Activated CD4-positive, alpha-beta memory T cell treated with anti-CD3 and anti-CD28 coated beads for 36 hours (primary cell): ENCODE measurements at regions not wholly inside any gene's neighbourhood (a gene's known extent, or its start where the extent isn't known, plus 50 kb on each side); places are given as distances from the start of the nearest gene placed in this dataset.
"Not testable (repeated sequence)": the region's sequence is repeated elsewhere in the genome, so short reads cannot be mapped to it uniquely, and the experiment has no call there.

Experiments used
- CTCF ChIA-PET: fragments of 350-600 bp; sonication (Branson Sonifier 250); formaldehyde crosslinking; loops from one replicate; lab custom pipeline; 2021; ENCODE audit warnings: antibody characterized with exemption, inconsistent platforms; lab: Charles Lee
- POLR2A ChIA-PET: fragments of 350-600 bp; sonication (Branson Sonifier 250); formaldehyde crosslinking; loops from one replicate; lab custom pipeline; 2021; ENCODE audit warnings: antibody characterized with exemption; lab: Charles Lee
- DNase-seq: peaks from one replicate; pipeline ENCODE4 v3.0.0-alpha.2; 2020
- H3K27ac Mint-ChIP-seq: one replicate; pipeline ENCODE4 v1.8.0; 2021; ENCODE audit warnings: mixed read lengths
- H3K27me3 Mint-ChIP-seq: one replicate; pipeline ENCODE4 v1.8.0; 2021; ENCODE audit warnings: mixed read lengths
- H3K36me3 Mint-ChIP-seq: one replicate; pipeline ENCODE4 v1.8.0; 2021; ENCODE audit warnings: mixed read lengths
- H3K4me1 Mint-ChIP-seq: one replicate; pipeline ENCODE4 v1.8.0; 2021; ENCODE audit warnings: low read depth, mixed read lengths
- H3K4me3 Mint-ChIP-seq: one replicate; pipeline ENCODE4 v1.8.0; 2021; ENCODE audit warnings: mild to moderate bottlenecking, mixed read lengths
- H3K9me3 Mint-ChIP-seq: one replicate; pipeline ENCODE4 v1.8.0; 2021; ENCODE audit warnings: mixed read lengths
- intact Hi-C: fragments of 100-400 bp; cut with micrococcal nuclease; formaldehyde crosslinking; loops from one replicate; pipeline ENCODE4 v1.15.1; 2023

DNA sequence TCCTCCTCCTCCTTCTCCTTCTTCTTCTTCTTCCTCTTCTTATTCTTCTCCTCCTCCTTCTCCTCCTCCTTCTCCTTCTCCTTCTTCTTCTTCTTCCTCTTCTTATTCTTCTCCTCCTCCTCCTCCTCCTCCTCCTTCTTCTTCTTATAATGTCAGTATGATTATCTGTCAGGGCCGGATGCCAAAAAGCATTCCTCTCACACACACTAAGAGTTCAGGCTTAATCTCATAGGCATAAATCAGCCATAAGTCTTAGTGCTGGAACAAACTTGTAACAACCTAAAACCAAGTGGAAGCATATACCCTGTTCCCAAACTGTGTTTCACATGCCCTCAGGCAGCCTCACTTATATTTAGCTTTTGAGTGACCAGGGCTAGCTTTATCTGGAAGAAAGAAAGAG lies 240.3 kb downstream of the LMX1A start:
- Mint-ChIP-seq H3K36me3 (no peaks in the 10 kb centered on the region), H3K9me3 (no peaks in the 10 kb centered on the region), H3K27ac (no peak overlapping the region), H3K4me1 (no peaks in the 10 kb centered on the region), H3K27me3 (peaks cover 33% of the 10 kb centered on the region), H3K4me3 (no peak overlapping the region)
- ChIA-PET POLR2A (no interaction called here), CTCF (no interaction called here)
- intact Hi-C loops, result no loop called here
- no peak for DNase-seq

DNA sequence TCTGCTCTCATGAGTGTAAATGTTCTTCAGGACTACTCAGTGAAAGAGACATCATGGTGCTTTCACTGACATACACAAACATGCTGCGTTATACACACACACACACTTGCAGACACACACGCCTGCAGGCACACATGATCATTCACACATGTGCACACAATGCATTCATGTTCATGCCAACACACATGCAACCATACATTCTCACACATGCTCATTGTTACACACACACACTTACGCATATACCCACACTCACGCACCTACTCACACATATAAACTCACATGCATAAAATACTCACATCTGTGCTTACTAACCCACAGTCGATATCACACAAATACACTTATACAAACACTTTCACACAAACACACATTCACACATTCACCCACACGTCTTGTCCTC lies 241.6 kb downstream of the LMX1A start:
- Mint-ChIP-seq H3K9me3 (no peaks in the 10 kb centered on the region), H3K27me3 (peaks cover 26% of the 10 kb centered on the region), H3K4me1 (no peaks in the 10 kb centered on the region), H3K4me3 (no peak overlapping the region), H3K36me3 (no peaks in the 10 kb centered on the region), H3K27ac (no peak overlapping the region)
- DNase-seq, result no peak
- ChIA-PET POLR2A (no interaction called here), CTCF (interaction anchor here (0.9 to 1.4 kb wide), 5 partner anchors 16 to 27 kb away, joined by 3 to 6 read pairs (median 4); no protein-coding TSS in a partner anchor)
- intact Hi-C loops, result no loop called here

DNA sequence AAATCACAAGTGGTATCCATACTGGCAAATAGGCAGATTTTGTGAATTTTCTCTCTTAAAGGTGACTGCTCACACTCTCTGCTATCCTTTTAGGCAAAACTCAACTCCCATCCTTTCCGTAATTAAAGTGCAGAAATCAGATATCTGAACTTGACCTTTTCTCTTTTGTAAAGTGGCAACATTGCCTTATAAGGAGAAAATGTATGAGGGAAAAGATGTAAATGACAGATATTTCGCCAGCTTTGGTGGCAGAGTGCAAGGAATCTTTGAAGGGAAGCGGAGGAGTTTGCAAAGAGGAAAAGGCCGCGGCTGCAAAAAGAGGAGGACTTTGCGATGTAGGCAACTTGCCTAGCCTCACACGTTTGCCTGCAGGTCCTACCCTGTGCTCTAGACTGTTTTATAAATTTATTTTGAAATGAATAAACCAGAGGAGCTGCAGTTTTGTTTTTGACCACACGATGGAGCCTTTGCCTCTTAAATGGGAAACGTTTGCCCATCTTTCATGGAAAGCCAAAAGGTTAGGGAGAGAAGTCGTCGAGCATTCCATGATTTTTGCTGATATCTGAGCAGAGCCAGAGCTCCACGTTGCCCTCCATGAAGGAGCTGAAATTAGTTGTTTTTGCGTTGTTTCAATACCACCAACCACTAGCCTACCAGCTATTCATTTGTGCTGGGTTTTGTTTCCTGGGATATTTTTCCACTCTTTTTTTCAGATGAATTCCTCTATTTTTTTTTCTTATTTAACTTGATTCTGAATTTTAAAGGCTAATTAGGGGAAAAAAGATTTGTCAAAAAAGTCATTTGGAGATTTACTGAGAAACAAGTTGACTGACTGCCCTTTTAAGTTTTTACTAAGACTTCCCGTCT lies 242.3 kb downstream of the LMX1A start:
- POLR2A ChIA-PET, result no interaction called here
- CTCF ChIA-PET, result interaction anchor here (0.8 to 1.6 kb wide), 8 partner anchors 12 to 254 kb away, joined by 3 to 6 read pairs (median 4); no protein-coding TSS in a partner anchor
- no peaks in the 10 kb centered on the region for H3K4me1 Mint-ChIP-seq
- H3K9me3 Mint-ChIP-seq, result no peaks in the 10 kb centered on the region
- DNase-seq, result peak; percentile 14
- H3K27ac Mint-ChIP-seq, result no peak overlapping the region
- peaks cover 21% of the 10 kb centered on the region for H3K27me3 Mint-ChIP-seq
- intact Hi-C loops, result no loop called here
- H3K36me3 Mint-ChIP-seq, result no peaks in the 10 kb centered on the region
- no peak overlapping the region for H3K4me3 Mint-ChIP-seq

DNA sequence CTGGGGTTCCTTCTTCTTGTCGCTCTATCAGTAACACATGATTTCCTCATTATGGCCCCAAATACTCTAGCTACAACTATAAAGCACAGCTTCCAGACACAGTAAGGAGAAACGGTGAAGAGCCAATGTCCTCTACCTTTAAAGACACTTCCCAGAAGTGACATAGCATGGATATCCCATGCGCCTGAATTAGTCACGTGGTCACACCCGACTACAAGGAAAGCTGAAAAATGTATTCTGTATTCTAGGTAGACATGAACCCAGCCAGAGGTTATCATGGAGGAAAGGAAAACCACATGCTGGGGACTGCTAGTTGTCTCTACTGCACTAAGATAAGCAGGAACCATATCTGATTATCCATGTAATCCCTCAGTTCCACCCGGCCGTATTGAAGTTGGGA lies 244.3 kb downstream of the LMX1A start:
- POLR2A ChIA-PET, result no interaction called here
- intact Hi-C loops, result no loop called here
- no peaks in the 10 kb centered on the region for H3K36me3 Mint-ChIP-seq

DNA sequence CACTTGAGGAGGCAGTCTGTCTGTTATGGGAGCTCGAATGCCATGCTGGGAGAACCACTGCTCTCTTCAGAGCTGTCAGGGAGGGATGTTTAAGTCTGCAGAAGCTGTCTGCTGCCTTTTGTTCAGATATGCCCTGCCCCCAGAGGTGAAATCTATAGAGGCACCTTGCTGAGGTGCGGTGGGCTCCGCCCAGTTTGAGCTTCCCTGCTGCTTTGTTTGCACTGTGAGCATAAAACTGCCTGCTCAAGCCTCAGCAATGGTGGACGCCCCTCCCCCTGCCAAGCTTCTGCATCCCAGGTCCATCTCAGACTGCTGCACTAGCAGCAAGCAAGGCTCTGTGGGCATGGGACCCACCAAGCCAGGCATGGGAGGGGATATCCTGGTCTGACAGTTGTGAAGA lies 247.5 kb downstream of the LMX1A start:
- CTCF ChIA-PET, result no interaction called here

More for the DNA sequence above, 244.3 kb downstream of the LMX1A start:
- H3K4me3 Mint-ChIP-seq, result no peak overlapping the region
- no peaks in the 10 kb centered on the region for H3K4me1 Mint-ChIP-seq
- no peak for DNase-seq
- peaks cover 15% of the 10 kb centered on the region for H3K27me3 Mint-ChIP-seq
- CTCF ChIA-PET, result interaction anchor here (1.0 kb wide), 1 partner anchor 146 kb away, joined by 3 read pairs; no protein-coding TSS in a partner anchor
- H3K9me3 Mint-ChIP-seq, result no peaks in the 10 kb centered on the region
- H3K27ac Mint-ChIP-seq, result no peak overlapping the region

DNA sequence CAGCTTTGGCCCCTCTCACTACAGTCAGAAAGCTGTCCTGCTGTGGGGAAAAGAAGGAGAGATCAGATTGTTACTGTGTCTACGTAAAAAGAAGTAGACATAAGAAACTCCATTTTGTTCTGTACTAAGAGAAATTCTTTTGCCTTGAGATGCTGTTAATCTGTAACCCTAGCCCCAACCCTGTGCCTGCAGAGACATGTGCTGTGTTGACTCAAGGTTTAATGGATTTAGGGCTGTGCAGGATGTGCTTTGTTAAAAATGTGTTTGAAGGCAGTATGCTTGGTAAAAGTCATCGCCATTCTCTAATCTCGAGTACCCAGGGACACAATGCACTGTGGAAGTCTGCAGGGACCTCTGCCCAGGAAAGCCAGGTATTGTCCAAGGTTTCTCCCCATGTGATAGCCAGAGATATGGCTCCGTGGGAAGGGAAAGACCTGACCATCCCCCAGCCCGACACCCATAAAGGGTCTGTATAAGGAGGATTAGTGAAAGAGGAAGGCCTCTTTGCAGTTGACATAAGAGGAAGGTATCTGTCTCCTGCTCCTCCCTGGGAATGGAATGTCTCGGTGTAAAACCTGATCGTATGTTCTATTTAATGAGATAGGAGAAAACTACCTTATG lies 263.9 kb downstream of the LMX1A start:
- H3K9me3 Mint-ChIP-seq, result peaks cover 30% of the 10 kb centered on the region
- H3K4me1 Mint-ChIP-seq, H3K36me3 Mint-ChIP-seq, intact Hi-C loops, H3K27ac Mint-ChIP-seq, H3K4me3 Mint-ChIP-seq, CTCF ChIA-PET, POLR2A ChIA-PET, H3K27me3 Mint-ChIP-seq, DNase-seq: not testable (repeated sequence)

More for the DNA sequence above, 247.5 kb downstream of the LMX1A start:
- Mint-ChIP-seq H3K4me3 (no peak overlapping the region), H3K27me3 (no peaks in the 10 kb centered on the region), H3K27ac (no peak overlapping the region), H3K4me1 (no peaks in the 10 kb centered on the region), H3K36me3 (no peaks in the 10 kb centered on the region), H3K9me3 (peaks cover 2% of the 10 kb centered on the region)
- intact Hi-C loops, result no loop called here
- no peak for DNase-seq
- POLR2A ChIA-PET, result no interaction called here

DNA sequence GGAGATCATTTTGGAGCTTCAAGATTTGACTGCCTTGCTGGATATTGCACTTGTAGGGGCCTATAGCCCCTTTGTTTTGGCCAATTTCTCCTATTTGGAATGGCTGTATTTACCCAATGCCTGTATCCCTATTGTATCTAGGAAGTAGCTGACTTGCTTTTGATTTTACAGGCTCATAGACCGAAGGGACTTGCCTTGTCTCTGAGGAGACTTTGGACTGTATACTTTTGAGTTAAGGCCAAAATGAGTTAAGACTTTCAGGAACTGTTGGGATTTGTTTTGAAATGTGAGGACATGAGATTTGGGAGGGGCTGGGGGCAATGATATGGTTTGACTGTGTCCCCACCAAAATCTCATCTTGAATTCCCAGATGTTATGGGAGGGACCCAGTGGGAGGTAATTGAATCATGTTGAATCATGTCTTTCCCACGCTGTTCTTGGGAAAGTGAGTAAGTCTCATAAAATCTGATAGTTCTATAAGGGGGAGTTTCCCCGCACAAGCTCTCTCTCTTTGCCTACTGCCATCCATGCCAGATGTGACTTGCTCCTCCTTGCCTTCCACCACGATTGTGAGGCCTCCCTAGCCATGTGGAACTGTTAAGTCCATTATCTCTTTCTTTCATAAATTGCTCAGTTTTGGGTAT lies 276.1 kb downstream of the LMX1A start:
- H3K27me3 Mint-ChIP-seq, result peaks cover 3% of the 10 kb centered on the region
- no peak overlapping the region for H3K27ac Mint-ChIP-seq
- no peak for DNase-seq
- intact Hi-C loops, result no loop called here
- H3K36me3 Mint-ChIP-seq, result no peaks in the 10 kb centered on the region
- no peaks in the 10 kb centered on the region for H3K4me1 Mint-ChIP-seq
- no peak overlapping the region for H3K4me3 Mint-ChIP-seq
- POLR2A ChIA-PET, result no interaction called here
- no peaks in the 10 kb centered on the region for H3K9me3 Mint-ChIP-seq
- CTCF ChIA-PET, result no interaction called here

DNA sequence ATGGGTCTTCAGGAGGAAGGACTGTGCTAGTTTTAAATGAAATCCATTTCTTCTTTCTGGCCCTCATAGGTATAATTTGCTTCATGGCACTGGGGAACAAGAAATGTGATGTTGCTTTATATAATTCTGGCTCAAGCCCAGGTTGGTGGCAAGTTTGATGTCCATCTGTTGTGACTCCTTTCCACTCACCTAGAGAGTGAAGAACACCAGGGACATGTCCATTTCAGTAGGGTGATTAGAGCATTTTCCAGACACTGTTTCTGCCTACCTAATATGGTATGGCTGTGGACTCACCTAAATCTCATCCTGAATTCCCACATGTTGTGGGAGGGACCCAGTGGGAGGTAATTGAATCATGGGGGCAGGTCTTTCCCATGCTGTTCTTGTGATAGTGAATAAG lies 278.1 kb downstream of the LMX1A start:
- DNase-seq, result no peak
- Mint-ChIP-seq H3K4me1 (no peaks in the 10 kb centered on the region), H3K9me3 (no peaks in the 10 kb centered on the region), H3K27ac (no peak overlapping the region), H3K36me3 (no peaks in the 10 kb centered on the region), H3K27me3 (no peaks in the 10 kb centered on the region), H3K4me3 (no peak overlapping the region)
- ChIA-PET CTCF (no interaction called here), POLR2A (no interaction called here)
- intact Hi-C loops, result no loop called here

DNA sequence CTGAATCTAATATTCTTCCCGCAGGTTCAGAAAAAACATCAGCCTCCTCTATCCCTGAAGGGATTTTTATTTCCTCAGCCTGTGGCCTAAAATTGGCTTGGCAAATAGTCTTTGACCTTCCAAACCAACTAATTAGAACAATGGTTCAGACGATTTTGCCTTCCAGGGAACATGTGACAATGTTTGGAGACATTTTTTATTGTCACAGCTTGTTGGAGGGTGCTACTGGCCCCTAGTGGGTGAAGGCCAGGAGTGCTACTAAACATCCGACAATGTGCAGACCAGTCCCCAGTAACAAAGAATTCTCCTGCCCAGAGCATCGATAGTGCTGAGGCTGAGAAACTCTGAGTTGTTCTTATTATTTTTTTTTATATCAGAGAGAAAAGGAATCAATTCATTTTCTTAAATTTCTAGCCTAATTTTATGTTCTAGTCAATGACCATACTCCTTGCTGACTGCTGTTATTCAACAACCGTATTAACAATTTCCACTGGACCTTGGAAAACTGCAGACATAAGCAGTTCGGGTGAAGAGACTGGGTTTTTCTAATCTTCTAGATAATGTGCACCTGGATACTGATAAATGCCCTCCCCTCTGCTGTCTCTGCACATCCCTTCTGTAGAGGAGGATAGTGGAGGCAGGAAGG lies 280.7 kb downstream of the LMX1A start:
- H3K27ac Mint-ChIP-seq, result no peak overlapping the region
- H3K4me3 Mint-ChIP-seq, result no peak overlapping the region
- ChIA-PET CTCF (no interaction called here), POLR2A (no interaction called here)
- DNase-seq, result no peak
- H3K27me3 Mint-ChIP-seq, result no peaks in the 10 kb centered on the region
- intact Hi-C loops, result no loop called here
- no peaks in the 10 kb centered on the region for H3K9me3 Mint-ChIP-seq
- no peaks in the 10 kb centered on the region for H3K36me3 Mint-ChIP-seq
- H3K4me1 Mint-ChIP-seq, result no peaks in the 10 kb centered on the region

DNA sequence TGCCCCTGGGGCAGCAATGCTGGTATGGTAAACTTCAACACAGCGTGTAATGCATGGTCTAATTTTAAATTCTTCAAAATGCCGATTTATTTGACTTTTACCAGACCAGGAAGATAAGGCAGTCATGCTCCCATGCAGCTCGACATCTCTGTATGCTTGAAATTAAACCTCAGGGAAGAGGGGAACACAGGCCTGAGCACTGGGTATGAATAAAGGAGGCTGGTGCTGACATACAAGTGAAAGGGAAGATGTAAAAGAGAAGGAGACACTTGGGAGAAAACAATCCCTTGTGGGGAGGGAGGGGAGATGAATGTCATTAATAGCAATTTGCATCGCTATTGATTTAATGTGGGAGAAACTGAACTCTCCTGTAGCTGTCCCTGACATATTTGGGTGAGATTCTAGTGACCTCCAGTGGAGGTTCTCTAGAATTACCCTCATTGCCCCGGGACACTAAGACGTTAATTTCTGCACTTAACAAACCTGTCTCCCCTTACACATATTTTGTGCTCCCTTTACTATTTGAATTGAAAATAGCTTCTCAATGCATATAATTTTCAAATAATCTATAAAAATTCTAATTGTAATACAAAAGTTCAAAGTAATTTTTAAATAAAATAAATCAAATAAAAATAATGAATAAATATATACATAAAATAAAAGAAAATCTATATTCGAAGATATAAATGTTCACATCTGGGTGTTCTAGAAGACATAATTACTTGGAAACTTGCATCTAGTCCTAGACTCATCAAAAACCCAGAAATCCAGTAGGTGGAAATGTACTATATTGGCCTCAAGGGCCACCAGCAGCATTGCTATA lies 283.1 kb downstream of the LMX1A start:
- POLR2A ChIA-PET, result no interaction called here
- Mint-ChIP-seq H3K4me3 (no peak overlapping the region), H3K27me3 (no peaks in the 10 kb centered on the region), H3K4me1 (no peaks in the 10 kb centered on the region), H3K27ac (no peak overlapping the region), H3K9me3 (no peaks in the 10 kb centered on the region), H3K36me3 (no peaks in the 10 kb centered on the region)
- intact Hi-C loops, result no loop called here
- no peak for DNase-seq
- CTCF ChIA-PET, result interaction anchor here (0.5 to 0.7 kb wide), 2 partner anchors 131 to 414 kb away, joined by 3 read pairs; no protein-coding TSS in a partner anchor

DNA sequence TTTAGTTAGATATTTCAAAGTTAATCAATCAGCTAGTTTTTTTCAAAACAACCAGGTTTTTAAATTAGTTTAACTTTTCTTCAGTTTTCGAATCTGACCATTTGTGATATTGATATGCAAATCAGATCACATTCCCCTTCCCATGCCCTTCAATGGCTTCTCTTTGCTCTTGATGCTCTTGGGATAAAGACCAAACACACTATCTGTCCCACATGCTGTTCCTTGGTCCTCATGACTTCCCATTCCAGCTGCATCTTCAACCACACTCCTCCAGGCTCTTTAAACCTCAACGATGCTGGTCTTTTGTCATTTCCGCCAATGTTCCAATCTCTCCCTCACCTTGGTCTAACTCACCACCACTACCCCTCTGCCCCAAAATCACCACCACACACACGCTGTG lies 285.8 kb downstream of the LMX1A start:
- DNase-seq, result no peak
- Mint-ChIP-seq H3K4me3 (no peak overlapping the region), H3K4me1 (no peaks in the 10 kb centered on the region), H3K36me3 (no peaks in the 10 kb centered on the region), H3K27me3 (no peaks in the 10 kb centered on the region), H3K27ac (no peak overlapping the region), H3K9me3 (no peaks in the 10 kb centered on the region)
- ChIA-PET POLR2A (no interaction called here), CTCF (no interaction called here)
- intact Hi-C loops, result no loop called here
